WTC11 (cell line): ENCODE measurements at regions not wholly inside any gene's neighbourhood (a gene's known extent, or its start where the extent isn't known, plus 50 kb on each side); places are given as distances from the start of the nearest gene placed in this dataset.

ENCODE experiments used
- ATF3 ChIP-seq: sonication (generic); formaldehyde crosslinking; conservative IDR thresholded peaks from 2 replicates; pipeline ENCODE4 v1.8.1; 2022; ENCODE audit warnings: mild to moderate bottlenecking, missing genetic modification reagents
- JUN ChIP-seq: sonication (generic); formaldehyde crosslinking; IDR thresholded peaks from 2 replicates; pipeline ENCODE4 v1.8.0; 2023; ENCODE audit warnings: mild to moderate bottlenecking, missing genetic modification reagents
- MYBL2 ChIP-seq: sonication (generic); formaldehyde crosslinking; IDR thresholded peaks from 2 replicates; pipeline ENCODE4 v1.8.1; 2023; ENCODE audit warnings: mild to moderate bottlenecking, moderate library complexity, missing genetic modification reagents
- PRDM15 ChIP-seq: sonication (generic); formaldehyde crosslinking; IDR thresholded peaks from 2 replicates; pipeline ENCODE4 v1.8.0; 2022; ENCODE audit warnings: missing genetic modification reagents
- TF ChIP-seq, protein P1 (sequence below): fragments of 200-600 bp; IDR thresholded peaks from 2 replicates; pipeline ENCODE4 v1.8.0; 2022; ENCODE audit warnings: antibody characterized with exemption

DNA sequence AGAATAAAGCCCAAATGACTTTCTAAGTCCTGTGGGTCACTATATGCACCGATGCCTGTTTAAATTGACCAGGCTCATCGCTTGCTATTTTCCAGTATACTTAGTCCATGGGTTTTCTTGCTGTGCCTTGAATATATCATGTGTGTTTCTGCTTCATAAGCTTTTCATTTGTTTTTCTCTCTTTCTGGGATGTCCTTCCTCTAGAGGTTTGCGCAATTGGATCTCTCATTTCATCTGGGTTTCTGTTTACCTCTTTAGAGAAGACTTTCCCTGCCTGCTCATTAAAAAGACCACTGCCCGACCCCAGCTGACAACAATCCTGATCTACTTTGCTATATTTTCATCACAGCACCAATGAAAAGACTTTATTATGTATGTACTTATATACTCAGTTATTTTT lies 150.9 kb upstream of the CYRIA start:
- TF ChIP-seq, protein P1, sequence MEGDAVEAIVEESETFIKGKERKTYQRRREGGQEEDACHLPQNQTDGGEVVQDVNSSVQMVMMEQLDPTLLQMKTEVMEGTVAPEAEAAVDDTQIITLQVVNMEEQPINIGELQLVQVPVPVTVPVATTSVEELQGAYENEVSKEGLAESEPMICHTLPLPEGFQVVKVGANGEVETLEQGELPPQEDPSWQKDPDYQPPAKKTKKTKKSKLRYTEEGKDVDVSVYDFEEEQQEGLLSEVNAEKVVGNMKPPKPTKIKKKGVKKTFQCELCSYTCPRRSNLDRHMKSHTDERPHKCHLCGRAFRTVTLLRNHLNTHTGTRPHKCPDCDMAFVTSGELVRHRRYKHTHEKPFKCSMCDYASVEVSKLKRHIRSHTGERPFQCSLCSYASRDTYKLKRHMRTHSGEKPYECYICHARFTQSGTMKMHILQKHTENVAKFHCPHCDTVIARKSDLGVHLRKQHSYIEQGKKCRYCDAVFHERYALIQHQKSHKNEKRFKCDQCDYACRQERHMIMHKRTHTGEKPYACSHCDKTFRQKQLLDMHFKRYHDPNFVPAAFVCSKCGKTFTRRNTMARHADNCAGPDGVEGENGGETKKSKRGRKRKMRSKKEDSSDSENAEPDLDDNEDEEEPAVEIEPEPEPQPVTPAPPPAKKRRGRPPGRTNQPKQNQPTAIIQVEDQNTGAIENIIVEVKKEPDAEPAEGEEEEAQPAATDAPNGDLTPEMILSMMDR = no peak
- TF ChIP-seq MYBL2 (CRISPR knock-in tag) (no peak), PRDM15 (no peak), JUN (CRISPR knock-in tag) (no peak), ATF3 (CRISPR knock-in tag) (no peak)
